ENCODE measurements at regions not wholly inside any gene's neighbourhood (a gene's known extent, or its start where the extent isn't known, plus 50 kb on each side); places are given as distances from the start of the nearest gene placed in this dataset.

- ATAC-seq (ENCODE audit: poor library complexity) (no peak), DNase-seq (no peak)
- intact Hi-C loops (cut with DNase I) = no loop called here
These were observed 55.1 kb downstream of the KIF4B start for GRCh38 chr5:155068616-155069100.

- intact Hi-C loops (cut with DNase I) = no loop called here
- ATAC-seq (ENCODE audit: poor library complexity) (no peak), DNase-seq (no peak)
These were observed 56.4 kb downstream of the KIF4B start for GRCh38 chr5:155069961-155070360.

DNA sequence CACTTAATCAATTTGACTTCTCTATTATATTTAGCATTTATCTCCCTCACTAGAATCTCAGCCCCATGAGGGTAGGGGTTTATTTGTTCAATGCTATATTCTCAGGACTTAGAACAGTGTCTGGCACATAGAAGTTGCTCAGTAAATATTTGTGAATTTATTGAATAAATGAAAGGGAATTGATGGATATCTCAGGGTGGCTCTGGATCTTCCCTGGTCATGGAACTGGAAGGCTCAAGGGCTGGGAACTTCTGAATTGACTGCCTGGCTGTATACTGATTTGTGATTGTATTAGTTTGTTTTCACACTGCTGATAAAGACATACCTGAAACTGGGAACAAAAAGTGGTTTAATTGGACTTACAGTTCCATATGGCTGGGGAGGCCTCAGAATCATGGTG is 57.2 kb downstream of the KIF4B start:
- no peak for DNase-seq
- intact Hi-C loops (cut with DNase I) = no loop called here
- no peak for ATAC-seq (ENCODE audit: poor library complexity)

- DNase-seq (no peak), ATAC-seq (ENCODE audit: poor library complexity) (peak; percentile 41)
- intact Hi-C loops (cut with DNase I) = no loop called here
These were observed 62.8 kb downstream of the KIF4B start for GRCh38 chr5:155076379-155076778.

DNA sequence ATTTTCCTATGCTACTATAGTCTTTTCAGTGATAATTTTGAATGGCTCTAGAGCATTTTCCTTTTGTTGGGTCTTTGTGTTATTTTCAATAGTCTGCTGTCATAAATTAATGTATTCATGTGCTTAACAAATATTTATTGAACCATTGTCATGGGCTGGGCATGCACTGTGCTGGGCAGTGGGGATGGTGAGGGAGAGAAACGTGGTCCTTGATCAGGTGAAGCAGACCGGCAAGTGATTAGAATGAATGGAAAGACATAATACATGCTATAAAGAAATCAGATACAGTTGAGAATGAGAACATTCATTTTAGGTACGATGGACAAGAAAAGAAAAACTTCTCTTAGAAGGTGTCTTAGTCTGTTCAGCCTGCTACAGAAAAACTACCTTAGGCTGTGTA is 66.1 kb downstream of the KIF4B start:
- ATAC-seq (ENCODE audit: poor library complexity) = no peak
- DNase-seq = no peak
- intact Hi-C loops (cut with DNase I) = no loop called here

GRCh38 chr5:155080721-155081120 is 67.2 kb downstream of the KIF4B start:
- no peak for ATAC-seq (ENCODE audit: poor library complexity)

DNA sequence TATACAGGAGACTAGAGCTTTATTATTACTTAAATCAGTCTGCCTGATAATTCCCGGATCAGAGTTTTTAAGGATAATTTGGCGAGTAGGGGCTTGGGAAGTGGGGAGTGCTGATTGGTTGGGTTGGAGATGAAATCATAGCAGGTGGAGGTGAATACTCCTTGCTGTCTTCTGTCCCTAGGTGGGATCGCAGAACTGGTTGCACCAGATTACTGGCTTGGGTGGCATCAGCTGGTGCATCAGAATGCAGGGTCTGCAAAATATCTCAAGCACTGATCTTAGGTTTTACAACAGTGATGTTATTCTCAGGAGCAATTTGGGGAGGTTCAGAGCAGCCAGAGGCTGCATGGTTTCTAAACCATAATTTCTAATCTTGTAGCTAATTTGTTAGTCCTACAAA is 68.1 kb downstream of the KIF4B start:
- ATAC-seq (ENCODE audit: poor library complexity) (no peak), DNase-seq (no peak)
- intact Hi-C loops (cut with DNase I) = no loop called here

More at GRCh38 chr5:155080721-155081120, 67.2 kb downstream of the KIF4B start:
- intact Hi-C loops (cut with DNase I) = no loop called here
- DNase-seq = no peak

- DNase-seq = no peak
- ATAC-seq (ENCODE audit: poor library complexity) = no peak
- intact Hi-C loops (cut with DNase I) = no loop called here
These were observed 68.8 kb downstream of the KIF4B start for GRCh38 chr5:155082401-155082800.

- ATAC-seq (ENCODE audit: poor library complexity) = no peak
- intact Hi-C loops (cut with DNase I) = no loop called here
These were observed 71.9 kb downstream of the KIF4B start for GRCh38 chr5:155085282-155085989.

DNA sequence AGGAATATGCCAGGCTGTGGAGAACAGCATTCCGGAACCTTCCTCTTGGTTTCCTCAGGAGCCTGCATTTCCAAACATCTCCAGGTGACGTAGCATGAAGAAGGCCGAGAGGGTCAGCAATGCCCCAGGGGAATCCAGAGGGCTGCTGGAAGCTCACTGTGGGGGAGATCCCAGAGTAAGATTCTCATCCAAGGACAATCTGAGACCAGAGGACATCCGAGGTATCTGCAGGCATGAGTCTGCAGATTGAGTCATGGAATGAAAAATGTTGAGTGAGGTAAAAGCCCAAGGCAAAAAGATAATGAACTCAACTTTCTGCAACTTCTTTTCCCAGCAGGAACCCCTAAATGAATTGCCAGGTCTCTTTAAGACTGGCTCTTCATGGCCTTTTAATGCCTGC is 73.5 kb downstream of the KIF4B start:
- ATAC-seq (ENCODE audit: poor library complexity) (no peak), DNase-seq (no peak)
- intact Hi-C loops (cut with DNase I) = no loop called here

More at GRCh38 chr5:155085282-155085989, 71.9 kb downstream of the KIF4B start:
- no peak for DNase-seq

GRCh38 chr5:155088811-155089210 is 75.3 kb downstream of the KIF4B start:
- intact Hi-C loops (cut with DNase I) = no loop called here
- no peak for ATAC-seq (ENCODE audit: poor library complexity)
- no peak for DNase-seq

DNA sequence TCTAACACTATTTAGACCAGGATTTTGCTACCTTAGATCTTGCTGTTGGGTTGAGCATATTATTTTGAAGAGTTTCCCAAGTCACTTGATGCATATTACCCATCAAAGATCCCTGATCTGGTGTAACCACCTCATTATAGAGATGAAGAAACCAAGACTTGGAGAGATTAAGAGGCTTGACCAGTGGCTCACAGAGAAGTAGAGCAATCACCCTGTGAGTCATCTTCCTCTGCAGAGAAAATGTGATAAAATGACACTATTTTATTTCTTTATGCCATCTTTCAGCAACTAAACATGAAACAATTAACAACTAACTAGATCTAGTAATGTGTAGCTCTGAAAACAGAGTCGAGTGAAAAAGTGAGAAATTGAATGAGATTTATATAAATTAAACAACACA is 76.1 kb downstream of the KIF4B start:
- intact Hi-C loops (cut with DNase I) = no loop called here
- DNase-seq (no peak), ATAC-seq (ENCODE audit: poor library complexity) (no peak)

DNA sequence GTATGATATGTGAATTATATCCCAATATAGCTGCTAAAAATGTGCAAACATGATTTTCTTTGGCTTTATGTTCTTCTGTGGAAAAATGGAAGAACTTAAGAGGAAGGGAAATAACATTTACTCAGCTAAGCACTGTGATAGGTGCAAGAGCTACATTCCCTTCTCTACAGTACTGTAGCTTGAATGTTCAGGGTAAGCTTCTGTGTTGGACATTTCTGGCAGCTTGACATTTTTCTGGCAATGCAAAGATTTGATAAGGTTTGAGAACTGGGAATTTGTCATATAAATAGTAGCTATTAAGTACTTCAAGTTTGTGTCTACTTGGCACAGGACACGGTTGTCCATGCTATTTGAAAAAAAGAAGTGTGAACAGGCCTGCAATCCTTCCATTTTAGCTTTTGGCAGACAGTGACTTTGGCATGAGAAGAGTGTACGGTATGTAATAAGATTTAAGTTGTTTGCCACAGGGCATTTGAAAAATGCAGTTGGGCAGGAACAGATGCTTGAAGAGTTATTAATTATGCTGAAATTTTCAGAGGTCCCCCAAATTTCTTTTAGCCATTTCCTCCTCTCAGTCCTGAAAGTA is 77.6 kb downstream of the KIF4B start:
- intact Hi-C loops (cut with DNase I) = no loop called here

GRCh38 chr5:155091768-155092717 is 78.5 kb downstream of the KIF4B start:
- intact Hi-C loops (cut with DNase I) = no loop called here
- ATAC-seq (ENCODE audit: poor library complexity) (no peak), DNase-seq (no peak)

More for the DNA sequence above, 77.6 kb downstream of the KIF4B start:
- peak; percentile 90 for ATAC-seq (ENCODE audit: poor library complexity)
- DNase-seq = no peak

DNA sequence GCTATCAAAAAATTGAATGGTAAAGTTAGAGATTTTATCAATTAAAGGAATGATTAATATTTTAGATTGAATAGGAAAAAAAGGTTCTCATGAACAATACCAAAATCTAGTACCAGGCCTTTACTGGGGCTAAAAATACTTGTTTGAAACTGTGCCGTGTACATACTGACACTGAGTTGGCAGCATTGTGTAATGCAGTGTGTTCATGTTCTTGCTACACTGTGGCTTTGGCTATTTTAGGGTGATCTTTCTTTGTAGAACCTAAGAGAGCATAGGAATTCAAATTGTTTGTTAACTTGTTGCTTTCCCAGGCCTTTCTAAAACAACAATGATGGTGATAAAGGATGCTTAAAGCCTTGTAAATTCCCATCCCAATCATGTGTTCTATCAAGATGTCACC is 80.9 kb downstream of the KIF4B start:
- intact Hi-C loops (cut with DNase I) = no loop called here
- peak; percentile 78 for ATAC-seq (ENCODE audit: poor library complexity)
- DNase-seq = no peak

- DNase-seq = no peak
- intact Hi-C loops (cut with DNase I) = no loop called here
- no peak for ATAC-seq (ENCODE audit: poor library complexity)
These were observed 84.4 kb downstream of the KIF4B start for GRCh38 chr5:155097995-155098394.

- DNase-seq (no peak), ATAC-seq (ENCODE audit: poor library complexity) (no peak)
- intact Hi-C loops (cut with DNase I) = no loop called here
These were observed 84.9 kb downstream of the KIF4B start for GRCh38 chr5:155098433-155098832.

DNA sequence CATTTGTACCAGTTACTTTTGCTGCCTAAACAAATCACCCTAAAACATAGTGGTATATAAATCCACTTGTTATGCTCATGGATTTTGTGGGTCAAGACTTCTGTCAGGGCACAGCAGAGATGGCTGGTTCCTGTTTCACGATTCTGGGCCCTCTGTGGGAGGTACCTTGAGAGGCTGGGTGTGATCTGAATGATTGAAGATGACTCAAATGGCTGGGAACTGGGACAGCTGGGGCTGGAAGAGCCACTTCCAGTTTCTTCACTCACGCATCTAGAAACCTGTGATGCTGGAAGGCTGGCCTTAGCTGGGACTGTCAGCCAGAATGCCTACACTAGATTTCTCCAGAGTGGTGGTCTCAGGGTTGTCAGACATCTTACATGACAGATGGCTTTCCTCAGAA is 88.1 kb downstream of the KIF4B start:
- intact Hi-C loops (cut with DNase I) = no loop called here
- no peak for ATAC-seq (ENCODE audit: poor library complexity)

DNA sequence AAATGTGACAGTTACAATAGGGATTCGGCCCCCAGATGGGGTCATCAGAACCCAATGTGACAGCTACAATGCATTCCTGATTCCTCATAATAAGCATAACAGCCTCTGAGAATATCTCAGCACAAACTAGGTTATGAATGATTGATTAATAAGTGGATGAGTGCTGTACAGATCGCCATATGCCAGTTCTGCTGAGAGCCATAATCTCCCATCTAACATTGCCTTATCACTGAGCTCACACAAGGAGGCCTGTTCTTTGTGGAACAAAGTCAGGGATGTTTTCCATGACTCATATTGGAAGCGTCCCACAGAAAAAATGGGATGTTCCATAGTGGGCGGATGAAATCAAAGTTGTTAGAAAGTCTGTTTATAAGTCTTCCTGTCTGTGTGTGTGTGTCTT is 89.6 kb downstream of the KIF4B start:
- no peak for ATAC-seq (ENCODE audit: poor library complexity)
- no peak for DNase-seq
- intact Hi-C loops (cut with DNase I) = no loop called here

More for the DNA sequence above, 88.1 kb downstream of the KIF4B start:
- DNase-seq = no peak
